MG63 (cell line): ENCODE measurements at regions not wholly inside any gene's neighbourhood (a gene's known extent, or its start where the extent isn't known, plus 50 kb on each side); places are given as distances from the start of the nearest gene placed in this dataset.

Experiments used
- DNase-seq: peaks from one replicate; pipeline ENCODE4 v3.0.0-alpha.2; 2020
- H3K27me3 ChIP-seq: fragments of 250-450 bp; sonication (Bioruptor Pico); 2 replicates; pipeline ENCODE4 v1.5.1; 2020; ENCODE audit warnings: mild to moderate bottlenecking, moderate library complexity
- H3K36me3 ChIP-seq: fragments of 250-450 bp; sonication (Bioruptor Pico); 2 replicates; pipeline ENCODE4 v1.5.1; 2020; ENCODE audit warnings: mild to moderate bottlenecking, moderate library complexity
- H3K4me3 ChIP-seq: fragments of 250-450 bp; sonication (Bioruptor Pico); 2 replicates; pipeline ENCODE4 v1.5.1; 2020; ENCODE audit warnings: mild to moderate bottlenecking, moderate library complexity
- H3K9me3 ChIP-seq: fragments of 250-450 bp; sonication (Bioruptor Pico); 2 replicates; pipeline ENCODE4 v1.5.1; 2020; ENCODE audit warnings: mild to moderate bottlenecking, moderate library complexity

DNA sequence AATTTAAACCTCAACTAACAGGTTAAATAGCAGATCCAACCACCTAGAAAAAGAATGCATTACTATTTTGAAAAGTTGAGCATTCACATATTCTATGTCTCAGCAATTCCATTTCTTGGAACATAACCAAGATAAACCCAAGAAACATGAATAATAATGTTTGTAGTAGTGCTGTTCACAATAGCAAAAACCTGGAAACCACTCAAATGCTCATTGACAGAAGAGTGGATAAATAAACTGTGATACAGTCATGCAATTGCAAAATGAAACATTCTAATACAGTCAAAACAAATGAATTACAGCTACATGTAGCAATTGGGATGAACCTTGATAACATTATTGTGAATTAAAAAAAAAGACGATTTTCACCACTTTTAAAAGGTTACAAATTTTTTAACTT is 162.8 kb upstream of the TMEM45B start:
- Histone ChIP-seq H3K4me3 (no peak overlapping the region), H3K9me3 (peaks cover 38% of the 10 kb centered on the region), H3K27me3 (no peaks in the 10 kb centered on the region), H3K36me3 (no peaks in the 10 kb centered on the region)
- DNase-seq, result no peak

DNA sequence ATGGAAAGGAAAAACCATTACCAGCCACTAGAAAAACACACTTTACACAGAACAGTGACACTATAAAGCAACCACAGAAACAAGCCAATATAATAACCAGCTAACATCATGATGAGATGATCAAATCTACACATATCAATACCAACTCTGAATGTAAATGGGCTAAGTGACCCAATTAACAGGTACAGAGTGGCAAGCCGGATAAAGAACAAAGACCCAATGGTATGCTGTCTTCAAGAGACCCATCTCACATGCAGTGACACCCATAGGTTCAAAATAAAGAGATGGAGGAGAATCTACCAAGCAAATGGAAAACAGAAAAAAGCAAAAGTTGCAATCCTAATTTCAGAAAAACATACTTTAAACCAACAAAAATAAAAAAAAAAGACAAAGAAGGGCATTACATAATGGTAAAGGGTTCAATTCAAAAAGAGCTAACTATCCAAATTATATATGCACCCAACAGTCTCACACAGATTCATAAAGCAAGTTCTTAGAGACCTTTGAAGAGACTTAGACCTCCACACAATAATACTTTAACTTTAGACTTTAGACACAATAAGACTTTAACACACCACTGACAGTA is 160.3 kb upstream of the TMEM45B start:
- Histone ChIP-seq H3K4me3 (no peak overlapping the region), H3K36me3 (no peaks in the 10 kb centered on the region), H3K27me3 (no peaks in the 10 kb centered on the region), H3K9me3 (peaks cover 38% of the 10 kb centered on the region)
- no peak for DNase-seq

DNA sequence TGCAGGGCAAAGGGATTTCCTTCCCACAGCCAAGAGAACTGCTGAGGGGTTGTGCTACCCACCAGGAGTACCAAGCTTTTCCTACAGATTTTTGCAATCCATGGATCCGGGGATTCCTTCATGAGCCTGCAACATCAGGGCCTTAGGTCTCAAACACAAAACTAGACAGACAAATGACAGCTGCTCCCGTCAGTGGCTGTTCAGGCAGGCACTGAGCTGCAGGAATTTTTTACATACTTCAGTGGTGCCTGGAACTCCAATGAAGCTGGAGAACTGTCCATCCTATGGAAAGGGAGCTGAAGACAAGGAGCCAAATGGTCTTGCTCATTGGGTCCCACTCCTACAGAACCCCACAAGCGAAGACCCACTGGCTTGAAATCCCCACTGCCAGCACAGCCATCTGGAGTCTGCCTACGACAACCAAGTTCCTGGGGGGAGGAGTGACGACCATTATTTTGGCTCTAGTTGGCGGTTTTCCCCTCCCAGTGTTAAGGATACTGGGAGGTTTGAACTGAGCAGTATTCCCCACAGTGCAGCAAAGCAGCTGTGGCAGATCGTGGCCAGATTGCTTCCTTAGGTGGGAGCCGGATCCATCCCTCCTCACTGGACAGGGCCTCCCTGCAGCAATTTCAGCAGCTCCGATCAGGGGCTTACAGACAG is 157.7 kb upstream of the TMEM45B start:
- peaks cover 32% of the 10 kb centered on the region for H3K9me3 ChIP-seq
- no peak for DNase-seq
- H3K27me3 ChIP-seq, result no peaks in the 10 kb centered on the region
- H3K36me3 ChIP-seq, result no peaks in the 10 kb centered on the region
- H3K4me3 ChIP-seq, result no peak overlapping the region

DNA sequence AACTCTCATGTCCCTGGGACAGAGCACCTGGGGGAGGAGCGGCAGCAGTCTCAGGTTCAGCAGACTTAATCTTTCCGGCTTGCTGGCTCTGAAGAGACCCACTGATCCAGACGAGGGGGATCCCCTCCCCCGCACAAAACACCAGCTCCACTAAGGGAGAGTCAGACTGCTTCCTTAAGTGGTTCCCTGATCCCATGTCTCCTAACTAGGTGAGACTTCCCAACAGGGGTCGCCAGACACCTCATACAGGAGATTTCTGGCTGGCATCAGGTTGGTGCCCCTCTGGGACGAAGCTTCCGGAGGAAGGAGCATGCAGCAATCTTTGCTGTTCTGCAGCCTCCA is 157.2 kb upstream of the TMEM45B start:
- H3K27me3 ChIP-seq, result no peaks in the 10 kb centered on the region; the same call in 1 of the 2 replicates
- no peak overlapping the region for H3K4me3 ChIP-seq
- peaks cover 34% of the 10 kb centered on the region for H3K9me3 ChIP-seq
- no peaks in the 10 kb centered on the region for H3K36me3 ChIP-seq
- DNase-seq, result no peak

DNA sequence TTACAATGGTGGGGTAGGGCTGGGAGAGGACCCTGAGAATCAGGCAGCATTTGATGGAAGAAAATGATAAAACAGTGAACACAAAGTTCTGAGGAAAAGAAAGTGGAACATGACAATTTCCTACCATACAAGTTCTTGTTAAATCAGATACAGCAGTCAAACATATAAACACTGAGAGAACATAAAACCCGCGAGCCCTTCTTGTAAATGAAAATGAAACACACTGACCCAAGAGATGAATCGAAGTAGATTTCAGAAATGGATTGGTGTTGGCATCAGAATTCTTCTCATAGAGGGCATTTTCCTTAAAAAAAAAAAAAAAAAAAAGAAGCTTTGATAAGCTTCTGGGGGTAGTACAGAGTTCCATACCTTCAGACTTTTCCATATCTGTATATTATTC is 134.7 kb upstream of the TMEM45B start:
- Histone ChIP-seq H3K9me3 (no peaks in the 10 kb centered on the region), H3K4me3 (0 out of 2 replicates have a peak overlapping the region, but pooled peaks have one; percentile 2), H3K27me3 (no peaks in the 10 kb centered on the region), H3K36me3 (no peaks in the 10 kb centered on the region)
- no peak for DNase-seq

DNA sequence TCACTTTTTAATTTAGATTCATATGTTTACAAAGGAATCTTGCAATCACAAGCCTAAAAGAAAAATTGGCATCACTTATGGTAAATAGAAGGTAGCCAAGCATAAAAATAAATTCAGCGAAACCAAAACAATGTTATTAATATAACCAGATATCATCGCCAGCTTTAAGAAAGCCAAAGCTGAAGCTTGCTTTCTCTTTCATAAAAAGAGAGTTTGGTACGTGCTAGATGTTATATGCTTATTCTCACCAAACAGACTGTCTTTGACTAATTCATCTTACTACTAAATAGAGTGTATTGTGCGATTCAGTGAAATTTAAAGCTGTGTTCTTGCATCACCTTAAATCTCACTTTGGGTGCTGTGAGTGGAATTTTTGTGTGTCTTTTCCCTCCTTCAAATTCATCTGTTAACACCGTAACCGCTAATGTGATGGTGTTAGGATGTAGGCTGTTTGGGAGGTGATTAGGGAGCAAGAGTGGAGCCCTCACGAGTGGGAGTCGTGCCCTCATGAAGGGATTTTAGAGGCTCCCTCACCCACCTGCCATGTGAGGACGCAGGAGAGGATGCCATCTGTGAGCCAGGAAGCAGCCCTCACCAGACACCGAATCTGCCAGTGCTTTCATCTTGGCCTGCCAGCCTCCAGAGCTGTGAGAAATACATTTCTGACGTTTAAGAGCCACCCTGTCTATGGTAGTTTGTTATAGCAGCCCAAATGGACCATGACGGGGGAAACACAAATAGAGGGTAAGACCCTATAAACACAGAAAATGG is 134.1 kb upstream of the TMEM45B start:
- H3K27me3 ChIP-seq, result no peaks in the 10 kb centered on the region
- no peaks in the 10 kb centered on the region for H3K36me3 ChIP-seq
- H3K4me3 ChIP-seq, result 0 out of 2 replicates have a peak overlapping the region, but pooled peaks have one; percentile 2
- DNase-seq, result no peak
- peaks cover 4% of the 10 kb centered on the region; the same call in 1 of the 2 replicates for H3K9me3 ChIP-seq

DNA sequence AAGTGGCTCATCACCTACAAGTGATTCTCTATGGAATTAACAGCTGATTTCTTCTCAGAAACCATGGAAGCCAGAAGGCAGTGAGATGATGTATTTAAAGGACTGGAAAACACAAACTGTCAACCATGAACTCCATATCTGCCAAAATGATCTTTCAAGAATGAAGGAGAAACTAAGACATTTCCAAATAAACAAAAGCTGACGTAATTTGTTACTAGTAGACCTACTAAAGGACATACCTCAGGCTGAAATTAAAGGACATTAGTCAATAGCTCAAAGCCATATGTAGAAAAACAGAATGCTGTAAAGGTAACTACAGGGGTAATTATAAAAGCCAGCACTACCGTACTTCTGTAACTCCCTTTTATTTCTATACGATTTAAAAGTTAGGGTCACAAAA is 129.4 kb upstream of the TMEM45B start:
- Histone ChIP-seq H3K36me3 (no peaks in the 10 kb centered on the region), H3K27me3 (no peaks in the 10 kb centered on the region), H3K9me3 (peaks cover 4% of the 10 kb centered on the region; the same call in 1 of the 2 replicates), H3K4me3 (no peak overlapping the region)
- DNase-seq, result no peak

DNA sequence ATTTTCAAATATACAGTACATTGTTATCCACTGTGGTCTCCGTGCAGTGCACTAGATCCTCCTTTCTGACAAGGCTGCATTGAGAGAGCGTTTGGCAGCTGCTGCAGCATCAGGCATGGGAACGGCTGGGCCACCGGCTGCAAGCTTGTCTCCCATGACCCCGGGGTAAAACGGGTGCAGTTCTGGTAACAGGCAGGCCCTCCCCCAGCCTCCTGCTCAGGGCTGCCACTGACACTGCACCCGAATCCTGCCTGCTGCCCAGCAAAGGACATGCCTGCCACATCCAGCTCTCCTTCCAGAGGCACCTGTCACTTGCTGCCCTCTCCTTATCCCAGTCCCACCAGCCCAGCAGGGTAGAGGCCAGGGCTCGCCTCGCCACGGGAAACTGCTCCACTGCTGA is 124.5 kb upstream of the TMEM45B start:
- H3K36me3 ChIP-seq, result no peaks in the 10 kb centered on the region
- DNase-seq, result no peak
- H3K27me3 ChIP-seq, result no peaks in the 10 kb centered on the region
- no peak overlapping the region for H3K4me3 ChIP-seq
- H3K9me3 ChIP-seq, result peaks cover 3% of the 10 kb centered on the region; the same call in 1 of the 2 replicates

DNA sequence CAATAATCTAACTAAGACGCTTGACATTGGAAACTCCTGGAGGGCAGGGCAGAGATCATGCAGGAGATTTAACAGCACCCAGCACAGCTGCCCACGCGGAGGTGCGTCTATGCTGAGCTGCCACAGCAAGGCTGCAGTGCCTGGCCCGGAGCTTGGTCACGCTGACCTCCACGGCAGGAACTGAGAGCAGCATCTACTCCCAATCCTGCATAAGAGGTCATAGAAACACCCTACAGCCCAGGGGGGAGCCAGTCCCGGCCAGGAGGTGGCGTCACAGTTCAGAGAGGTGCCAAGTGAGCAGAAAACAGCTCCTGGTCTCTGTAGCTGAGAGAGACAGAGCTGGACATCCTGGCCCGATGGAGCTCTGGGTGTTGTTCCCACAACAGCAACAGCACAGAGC is 121.1 kb upstream of the TMEM45B start:
- Histone ChIP-seq H3K36me3 (no peaks in the 10 kb centered on the region), H3K27me3 (no peaks in the 10 kb centered on the region), H3K9me3 (no peaks in the 10 kb centered on the region), H3K4me3 (no peak overlapping the region)
- DNase-seq, result peak; percentile 62

DNA sequence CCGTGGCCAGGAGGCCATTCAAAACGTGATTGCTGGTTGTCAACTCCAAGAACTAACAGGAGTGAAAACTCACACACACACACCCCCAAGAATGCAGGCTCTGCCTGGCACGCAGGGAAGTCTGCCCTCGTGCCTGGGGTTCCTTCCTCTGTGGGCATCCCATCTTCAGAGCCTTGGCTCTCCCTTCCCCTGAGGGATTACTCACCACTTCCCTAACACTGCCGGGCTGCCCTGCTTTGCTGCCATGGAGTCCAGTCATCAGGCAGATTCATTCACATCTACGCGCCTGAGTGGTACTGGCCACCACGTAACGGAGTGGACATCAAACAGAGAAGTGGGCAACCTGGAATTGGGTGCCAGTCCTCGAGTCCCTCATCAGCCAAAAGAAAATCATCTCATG is 120.7 kb upstream of the TMEM45B start:
- no peaks in the 10 kb centered on the region for H3K27me3 ChIP-seq
- H3K36me3 ChIP-seq, result no peaks in the 10 kb centered on the region
- H3K4me3 ChIP-seq, result no peak overlapping the region
- H3K9me3 ChIP-seq, result no peaks in the 10 kb centered on the region
- peak; percentile 81 for DNase-seq

DNA sequence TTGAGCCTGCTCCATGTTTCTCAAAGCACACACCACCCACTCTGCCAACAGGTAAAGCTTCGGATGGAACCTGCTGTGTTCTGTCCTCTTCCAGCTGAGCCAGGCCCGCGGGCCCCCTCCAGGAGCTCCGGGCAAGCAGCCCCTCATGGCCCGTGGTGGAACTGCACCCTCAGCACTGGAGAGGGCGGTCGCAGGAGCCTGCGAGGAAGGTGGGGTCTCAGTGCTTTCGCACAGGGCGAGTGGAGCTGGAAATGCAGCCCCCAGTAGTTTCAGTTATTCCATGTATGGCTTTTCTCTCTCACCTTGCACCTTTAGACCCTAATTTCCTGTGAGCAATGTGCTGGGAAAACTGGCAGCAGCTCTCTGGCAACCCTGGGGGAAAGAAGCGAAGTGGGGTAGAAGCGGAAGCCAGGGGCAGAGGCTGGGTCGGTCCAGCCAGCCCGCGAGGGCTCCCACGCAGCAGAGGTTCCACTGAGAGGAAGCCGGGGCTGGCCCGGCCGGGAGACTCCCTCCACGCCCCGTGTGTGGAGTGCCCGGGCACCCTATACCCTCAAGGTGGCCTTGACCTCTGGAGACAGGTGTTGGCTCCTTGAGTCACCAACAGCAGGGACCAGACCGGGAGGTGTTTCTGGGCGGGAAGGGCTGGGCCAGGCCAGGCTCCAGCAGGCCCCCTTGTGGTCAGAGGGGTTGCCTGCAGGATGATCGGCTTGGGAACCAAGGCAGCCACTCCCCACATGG is 119.9 kb upstream of the TMEM45B start:
- no peaks in the 10 kb centered on the region for H3K36me3 ChIP-seq
- H3K27me3 ChIP-seq, result no peaks in the 10 kb centered on the region
- peak; percentile 36 for DNase-seq
- no peaks in the 10 kb centered on the region for H3K9me3 ChIP-seq
- no peak overlapping the region for H3K4me3 ChIP-seq

DNA sequence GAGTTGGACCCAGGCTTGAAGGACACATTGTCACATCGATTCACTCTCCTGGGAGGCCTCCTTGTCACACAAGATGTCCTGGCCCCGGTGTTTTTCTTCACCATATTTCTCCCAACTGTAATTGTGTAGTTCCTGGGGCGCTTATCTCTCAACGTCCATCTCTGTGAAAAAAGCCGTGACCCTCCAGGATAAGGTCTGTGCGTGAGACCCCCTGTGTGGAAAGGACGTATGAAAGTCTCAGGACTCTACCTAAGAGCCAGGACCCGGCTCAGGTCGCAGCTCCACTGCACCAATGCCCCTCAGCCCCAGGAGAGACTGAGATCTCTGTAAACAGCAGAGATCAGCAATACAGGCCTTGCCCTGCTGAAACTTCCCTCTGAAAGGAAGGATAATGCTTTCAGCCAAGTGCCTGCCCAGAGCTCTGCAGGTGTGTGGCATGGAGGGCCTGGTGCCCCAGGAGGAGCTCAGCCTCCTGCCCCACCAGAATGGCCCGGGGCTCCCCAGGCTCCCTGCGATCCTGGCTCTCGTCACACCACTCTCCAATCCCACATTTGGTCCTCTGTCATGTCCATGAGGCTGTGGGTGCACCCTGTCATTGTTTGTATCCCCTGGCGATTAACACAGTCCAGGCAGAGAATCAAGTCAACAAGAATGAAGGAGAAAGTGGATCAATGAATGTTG is 119.2 kb upstream of the TMEM45B start:
- no peaks in the 10 kb centered on the region for H3K27me3 ChIP-seq
- H3K9me3 ChIP-seq, result no peaks in the 10 kb centered on the region
- H3K36me3 ChIP-seq, result no peaks in the 10 kb centered on the region
- DNase-seq, result no peak
- no peak overlapping the region for H3K4me3 ChIP-seq

DNA sequence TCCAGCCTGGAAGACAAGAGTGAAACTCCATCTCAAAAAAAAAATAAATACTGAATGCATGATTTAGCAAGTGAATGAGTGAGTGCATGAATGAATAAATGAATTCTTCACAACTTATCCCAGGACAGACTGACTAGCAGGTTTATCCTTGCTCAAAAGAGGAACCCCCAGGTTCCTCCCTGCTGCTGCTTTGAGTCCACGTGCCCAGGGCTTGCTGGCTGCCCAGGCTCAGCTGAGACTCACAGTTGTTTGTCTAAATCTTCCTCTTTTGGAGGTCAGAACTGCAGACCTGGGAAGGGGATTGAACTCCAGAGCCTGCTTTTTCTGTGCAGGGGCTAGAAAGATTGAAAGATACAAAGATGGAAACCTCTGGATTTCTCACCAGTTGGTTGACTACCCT is 117.4 kb upstream of the TMEM45B start:
- H3K36me3 ChIP-seq, result no peaks in the 10 kb centered on the region
- H3K9me3 ChIP-seq, result no peaks in the 10 kb centered on the region
- H3K4me3 ChIP-seq, result no peak overlapping the region
- H3K27me3 ChIP-seq, result no peaks in the 10 kb centered on the region
- no peak for DNase-seq

DNA sequence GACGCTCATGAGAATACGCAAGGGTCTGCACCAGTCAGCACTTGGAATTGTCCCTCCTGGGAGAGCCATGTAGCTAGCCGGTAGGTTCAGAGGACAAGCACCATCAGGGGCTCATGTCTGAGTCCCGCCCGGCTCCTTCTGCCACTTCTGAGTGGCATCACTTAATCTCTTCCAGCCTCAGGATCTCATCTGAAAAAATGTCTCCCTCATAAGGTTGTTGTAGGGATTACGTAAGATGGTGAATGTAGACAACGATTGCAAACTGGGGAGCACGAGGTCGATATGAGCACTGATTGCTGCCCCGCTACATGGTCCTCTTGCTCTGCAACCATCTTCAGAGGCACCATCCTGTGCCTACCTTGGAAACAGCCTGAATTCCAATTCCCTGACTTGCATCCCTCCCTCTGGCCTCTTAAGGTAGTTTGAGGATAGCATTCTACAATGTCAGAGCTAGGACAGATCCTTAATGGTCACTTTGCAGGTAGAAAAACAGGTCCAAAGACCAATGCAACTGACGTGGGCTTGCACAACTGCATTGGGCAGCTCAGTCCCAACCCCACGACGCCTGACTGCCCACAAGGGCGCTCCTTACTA is 115.8 kb upstream of the TMEM45B start:
- H3K4me3 ChIP-seq, result no peak overlapping the region
- no peaks in the 10 kb centered on the region for H3K36me3 ChIP-seq
- no peaks in the 10 kb centered on the region for H3K27me3 ChIP-seq
- no peak for DNase-seq
- H3K9me3 ChIP-seq, result no peaks in the 10 kb centered on the region

DNA sequence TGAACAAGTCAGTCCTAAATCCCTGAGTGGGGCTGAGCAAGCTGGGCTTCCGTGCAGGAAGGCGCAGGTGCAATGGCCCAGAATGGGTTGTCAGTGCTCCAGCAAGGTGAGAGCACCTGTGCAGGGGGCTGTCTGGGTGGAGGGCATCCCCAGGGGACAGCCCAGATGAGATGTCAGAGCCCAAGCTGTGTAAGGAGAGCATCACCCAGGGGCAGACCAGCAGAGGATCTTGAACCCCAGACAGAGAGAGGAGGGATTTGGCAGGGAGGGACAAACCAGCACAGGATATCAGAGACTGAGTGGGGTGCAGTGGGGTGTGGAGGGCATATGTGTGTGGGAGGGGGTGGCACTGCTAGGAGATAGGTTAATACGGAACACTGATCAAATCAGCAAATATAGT is 114.9 kb upstream of the TMEM45B start:
- Histone ChIP-seq H3K27me3 (no peaks in the 10 kb centered on the region), H3K36me3 (no peaks in the 10 kb centered on the region), H3K4me3 (no peak overlapping the region), H3K9me3 (no peaks in the 10 kb centered on the region)
- DNase-seq, result no peak

DNA sequence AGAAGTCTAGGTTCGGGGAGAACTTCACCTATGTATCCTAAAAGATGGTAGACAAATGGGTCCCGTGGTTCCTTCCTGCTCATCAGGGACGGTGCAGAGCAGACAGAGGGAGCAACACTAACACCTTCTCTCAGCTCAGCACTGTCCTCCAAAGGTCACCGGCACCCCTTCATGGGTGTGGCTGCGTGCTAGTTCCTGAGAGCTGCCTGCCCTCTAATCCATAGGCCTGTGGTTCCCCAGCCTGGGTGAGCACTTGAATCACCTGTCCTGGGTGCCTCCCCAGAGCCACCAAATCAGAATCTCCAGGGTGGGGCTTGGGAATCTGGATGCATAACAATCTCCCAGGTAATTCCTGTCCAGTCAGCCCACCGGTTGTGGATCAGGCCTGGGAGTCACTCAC is 113.9 kb upstream of the TMEM45B start:
- no peaks in the 10 kb centered on the region for H3K27me3 ChIP-seq
- no peaks in the 10 kb centered on the region for H3K36me3 ChIP-seq
- no peak overlapping the region for H3K4me3 ChIP-seq
- no peak for DNase-seq
- no peaks in the 10 kb centered on the region for H3K9me3 ChIP-seq
